ENCODE measurements at regions not wholly inside any gene's neighbourhood (a gene's known extent, or its start where the extent isn't known, plus 50 kb on each side); places are given as distances from the start of the nearest gene placed in this dataset.

DNA sequence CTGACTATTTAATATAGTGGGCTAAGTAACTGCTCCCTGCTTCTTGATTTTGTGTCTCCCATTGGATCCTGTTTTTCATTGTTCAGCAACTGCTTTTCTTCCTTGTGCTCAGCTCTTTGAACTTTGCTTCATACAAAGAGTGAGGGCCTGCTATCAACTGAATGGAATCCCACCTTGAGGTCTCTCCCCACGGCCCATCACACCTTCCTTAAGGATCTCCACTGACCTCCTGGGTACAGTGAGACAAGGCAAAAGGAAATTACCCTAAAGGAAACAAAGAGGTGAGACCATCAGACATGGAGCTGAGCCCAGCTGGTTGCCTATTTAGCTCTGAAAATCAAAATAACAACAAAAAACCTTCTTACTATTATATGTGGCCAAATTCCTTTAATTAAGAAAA lies 91.3 kb upstream of the RPL34 start:
- no peaks in the 10 kb centered on the region for H3K36me3 ChIP-seq (ENCODE audit: control insufficient read depth, insufficient read depth, low read length)
- H3K27ac ChIP-seq (ENCODE audit: low read depth, low read length, severe bottlenecking) = no peak overlapping the region
- WGBS, 2 experiments (ENCODE audit: insufficient coverage in 2 of 2) = 80% methylated on average over 1 of the region's 1 CpG; no CpG with 5 or more reads in 1 of the 2 experiments
- no peaks in the 10 kb centered on the region for H3K9me3 ChIP-seq (ENCODE audit: control insufficient read depth, low read length)
- H3K4me1 ChIP-seq (ENCODE audit: control insufficient read depth, insufficient read depth, low read length, poor library complexity, severe bottlenecking) = peaks cover 14% of the 10 kb centered on the region
- no peak overlapping the region for H3K4me3 ChIP-seq (ENCODE audit: extremely low read depth, insufficient read depth, low read length, poor library complexity, severe bottlenecking)

DNA sequence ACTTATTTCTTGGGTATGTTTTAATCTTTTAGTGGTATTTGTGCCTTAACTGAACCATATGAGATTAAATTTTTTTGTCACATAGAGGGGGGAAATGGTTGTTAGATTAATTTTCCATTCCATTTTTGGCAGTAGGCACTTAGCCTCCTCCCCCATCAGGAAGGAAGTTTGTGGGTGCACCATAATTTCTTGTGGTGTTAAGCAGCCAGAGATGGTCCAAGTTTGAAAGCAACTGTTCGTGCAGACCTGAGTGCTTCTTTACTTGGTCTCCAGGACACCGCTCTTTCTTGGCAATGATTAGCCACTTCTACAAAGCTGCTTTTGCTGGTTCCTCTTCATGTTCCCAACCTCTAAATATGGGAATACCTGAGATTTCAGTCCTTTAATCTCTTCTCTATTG lies 92.7 kb upstream of the RPL34 start:
- H3K4me1 ChIP-seq (ENCODE audit: control insufficient read depth, insufficient read depth, low read length, poor library complexity, severe bottlenecking) = peaks cover 14% of the 10 kb centered on the region
- no peak overlapping the region for H3K27ac ChIP-seq (ENCODE audit: low read depth, low read length, severe bottlenecking)
- H3K36me3 ChIP-seq (ENCODE audit: control insufficient read depth, insufficient read depth, low read length) = no peaks in the 10 kb centered on the region
- H3K9me3 ChIP-seq (ENCODE audit: control insufficient read depth, low read length) = no peaks in the 10 kb centered on the region
- 100% methylated on average over 2 of the region's 2 CpGs for WGBS, 2 experiments (ENCODE audit: insufficient coverage in 2 of 2)
- no peak overlapping the region for H3K4me3 ChIP-seq (ENCODE audit: extremely low read depth, insufficient read depth, low read length, poor library complexity, severe bottlenecking)

DNA sequence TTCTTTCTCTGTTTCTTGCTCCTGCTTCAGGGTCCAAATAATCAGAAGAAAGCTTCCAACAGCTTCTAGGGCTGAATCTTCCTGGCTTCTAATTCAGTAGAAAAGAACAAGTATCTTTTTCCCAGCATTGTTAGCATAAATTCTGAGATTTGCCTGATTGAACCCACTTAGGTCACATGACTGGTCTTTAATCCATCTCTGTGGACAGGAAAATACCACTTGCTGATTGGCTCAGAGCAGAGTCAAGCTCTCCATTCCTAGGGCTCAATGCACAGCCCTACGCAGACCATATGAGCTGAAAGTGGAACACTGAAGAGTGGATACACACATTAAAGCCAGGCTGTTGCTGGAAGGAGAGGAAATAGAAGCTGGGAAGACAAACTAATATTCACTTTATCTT lies 99.6 kb upstream of the RPL34 start:
- no peak overlapping the region for H3K4me3 ChIP-seq (ENCODE audit: extremely low read depth, insufficient read depth, low read length, poor library complexity, severe bottlenecking)
- H3K4me1 ChIP-seq (ENCODE audit: control insufficient read depth, insufficient read depth, low read length, poor library complexity, severe bottlenecking) = no peaks in the 10 kb centered on the region
- WGBS, 2 experiments (ENCODE audit: insufficient coverage in 2 of 2) = 83 to 100% methylated on average over 1 of the region's 1 CpG
- H3K36me3 ChIP-seq (ENCODE audit: control insufficient read depth, insufficient read depth, low read length) = no peaks in the 10 kb centered on the region
- no peaks in the 10 kb centered on the region for H3K9me3 ChIP-seq (ENCODE audit: control insufficient read depth, low read length)
- H3K27ac ChIP-seq (ENCODE audit: low read depth, low read length, severe bottlenecking) = no peak overlapping the region

DNA sequence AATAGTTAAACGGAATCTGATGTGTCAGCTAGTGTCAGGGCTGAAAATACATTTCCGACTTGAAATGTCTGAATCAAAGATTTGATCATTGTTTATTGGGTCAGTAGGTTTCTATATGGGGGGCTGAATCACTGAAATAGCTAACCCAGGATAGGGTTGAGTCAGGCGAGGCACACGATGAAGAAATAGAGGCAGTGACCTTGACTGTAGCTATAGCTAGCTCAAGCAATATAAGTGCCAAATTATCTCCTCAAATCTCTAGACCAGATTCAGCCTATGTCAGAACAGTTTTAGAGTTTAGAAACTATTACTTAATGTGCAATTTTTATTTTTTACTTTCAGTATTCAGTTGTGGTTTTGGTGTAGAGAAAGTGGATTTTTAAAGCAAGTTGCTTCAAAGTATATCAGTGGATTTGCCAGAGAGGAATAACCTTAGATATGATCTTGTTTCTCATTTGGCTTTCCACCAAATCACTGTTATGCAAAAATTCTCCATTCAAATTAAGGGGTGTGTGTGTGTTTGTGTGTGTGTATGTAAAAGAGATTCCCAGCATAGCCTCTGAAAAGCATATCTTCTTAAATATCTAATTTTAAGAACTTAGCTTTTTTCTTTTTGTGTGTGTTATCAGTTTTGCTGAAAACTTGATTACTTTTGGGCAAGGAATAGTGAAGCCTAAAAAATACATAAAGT lies 100.3 kb upstream of the RPL34 start:
- WGBS, 2 experiments (ENCODE audit: insufficient coverage in 2 of 2) = 79 to 86% methylated on average over 2 of the region's 4 CpGs
- no peak overlapping the region for H3K4me3 ChIP-seq (ENCODE audit: extremely low read depth, insufficient read depth, low read length, poor library complexity, severe bottlenecking)

DNA sequence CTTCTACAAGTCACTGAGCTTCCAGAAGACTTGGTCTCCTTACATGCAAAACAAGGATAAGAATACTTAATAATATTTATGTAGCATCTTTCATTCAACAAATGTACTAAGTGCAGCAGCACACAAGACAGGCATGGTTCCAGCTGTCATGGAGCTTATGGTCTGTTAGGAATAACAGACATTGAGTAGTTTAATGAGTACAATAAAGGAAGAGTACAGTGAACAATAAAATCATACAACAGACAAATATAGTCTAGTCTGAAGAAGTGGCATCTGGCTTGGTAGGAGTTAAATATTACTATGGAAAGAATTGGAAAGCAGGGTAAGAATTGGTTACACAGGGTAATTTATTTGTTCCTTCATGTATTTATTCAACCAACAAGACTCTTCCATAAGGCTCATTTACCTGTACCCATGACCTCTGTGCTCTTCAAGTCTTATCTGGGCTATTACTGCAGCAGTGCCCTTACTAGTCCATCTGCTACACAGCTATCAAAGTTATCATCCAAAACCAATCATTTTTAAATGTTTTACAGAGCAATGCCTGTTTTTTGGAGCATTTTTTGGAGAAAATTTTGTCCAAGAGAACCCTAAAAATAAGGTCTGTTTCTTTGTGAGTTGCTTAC lies 101.1 kb upstream of the RPL34 start:
- Histone ChIP-seq H3K9me3 (ENCODE audit: control insufficient read depth, low read length) (no peaks in the 10 kb centered on the region), H3K4me3 (ENCODE audit: extremely low read depth, insufficient read depth, low read length, poor library complexity, severe bottlenecking) (no peak overlapping the region), H3K4me1 (ENCODE audit: control insufficient read depth, insufficient read depth, low read length, poor library complexity, severe bottlenecking) (no peaks in the 10 kb centered on the region), H3K36me3 (ENCODE audit: control insufficient read depth, insufficient read depth, low read length) (no peaks in the 10 kb centered on the region), H3K27ac (ENCODE audit: low read depth, low read length, severe bottlenecking) (no peak overlapping the region)

More for the DNA sequence above, 100.3 kb upstream of the RPL34 start:
- H3K9me3 ChIP-seq (ENCODE audit: control insufficient read depth, low read length) = no peaks in the 10 kb centered on the region
- no peaks in the 10 kb centered on the region for H3K4me1 ChIP-seq (ENCODE audit: control insufficient read depth, insufficient read depth, low read length, poor library complexity, severe bottlenecking)
- H3K27ac ChIP-seq (ENCODE audit: low read depth, low read length, severe bottlenecking) = no peak overlapping the region
- no peaks in the 10 kb centered on the region for H3K36me3 ChIP-seq (ENCODE audit: control insufficient read depth, insufficient read depth, low read length)

DNA sequence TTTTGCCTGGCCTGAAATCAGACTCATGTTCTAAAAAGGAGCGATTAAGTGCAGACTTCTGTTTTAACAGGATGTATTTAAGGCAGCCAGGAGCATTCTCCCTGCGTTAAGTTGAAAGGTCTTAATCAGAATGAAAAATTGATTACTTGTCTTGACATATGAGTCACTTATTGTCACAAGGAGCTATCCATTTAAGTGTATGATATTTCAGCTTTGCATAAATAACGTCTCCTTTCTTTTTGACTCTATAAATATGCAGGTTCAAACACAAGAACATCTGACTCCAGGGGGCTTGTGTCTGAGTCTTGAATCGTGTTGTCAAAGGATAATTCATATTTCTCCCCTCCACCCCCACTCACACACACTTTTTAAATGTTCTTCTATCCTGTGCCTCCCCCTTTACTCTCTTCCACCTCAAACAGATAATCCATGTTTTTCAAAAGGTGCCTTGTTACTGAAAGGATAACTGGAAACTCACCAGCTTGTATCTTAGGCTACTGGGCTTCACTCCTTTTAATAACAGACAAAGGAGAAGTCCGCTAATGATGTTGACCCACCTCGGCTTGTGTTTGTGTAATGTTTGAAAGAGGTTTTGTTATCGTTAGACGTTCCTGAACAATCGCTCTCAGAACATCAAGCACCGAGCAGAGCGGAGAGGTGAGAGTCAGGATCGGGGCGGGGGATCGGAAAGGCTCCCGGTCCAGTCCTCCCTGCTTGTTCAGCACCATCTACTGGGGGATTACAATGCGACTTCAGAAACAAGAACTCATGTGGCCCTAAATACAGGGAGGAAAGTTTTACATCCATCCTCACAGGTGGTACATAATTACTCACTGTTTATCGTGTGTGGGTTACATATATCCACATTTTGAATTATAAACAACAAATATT lies 107.5 kb upstream of the RPL34 start:
- Histone ChIP-seq H3K4me3 (ENCODE audit: extremely low read depth, insufficient read depth, low read length, poor library complexity, severe bottlenecking) (peak overlapping the region; percentile 16), H3K36me3 (ENCODE audit: control insufficient read depth, insufficient read depth, low read length) (no peaks in the 10 kb centered on the region), H3K27ac (ENCODE audit: low read depth, low read length, severe bottlenecking) (no peak overlapping the region), H3K4me1 (ENCODE audit: control insufficient read depth, insufficient read depth, low read length, poor library complexity, severe bottlenecking) (no peaks in the 10 kb centered on the region), H3K9me3 (ENCODE audit: control insufficient read depth, low read length) (no peaks in the 10 kb centered on the region)
- WGBS, 2 experiments (ENCODE audit: insufficient coverage in 2 of 2) = 28 to 32% methylated on average over 10 to 13 of the region's 17 CpGs

DNA sequence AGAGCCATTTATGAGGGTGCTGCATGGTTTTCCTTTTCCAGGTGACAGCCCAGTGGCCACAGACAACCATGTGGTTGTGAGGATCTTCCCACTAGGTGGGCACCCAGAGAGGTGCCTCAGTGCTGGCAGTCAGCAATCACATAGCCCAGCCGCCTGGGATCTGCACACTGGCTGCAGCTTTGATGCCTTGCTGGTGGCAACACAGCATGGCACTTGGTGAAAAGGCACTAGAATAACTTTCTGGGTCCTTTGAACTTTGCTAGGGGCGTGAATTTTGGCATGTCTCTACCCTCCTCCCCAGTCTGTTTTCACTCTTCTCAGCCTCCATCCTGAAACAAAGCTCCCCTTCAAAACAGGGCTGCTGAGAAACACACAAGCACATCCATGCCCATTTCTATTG lies 108.8 kb upstream of the RPL34 start:
- no peak overlapping the region for H3K27ac ChIP-seq (ENCODE audit: low read depth, low read length, severe bottlenecking)
- H3K36me3 ChIP-seq (ENCODE audit: control insufficient read depth, insufficient read depth, low read length) = no peaks in the 10 kb centered on the region
- H3K4me1 ChIP-seq (ENCODE audit: control insufficient read depth, insufficient read depth, low read length, poor library complexity, severe bottlenecking) = no peaks in the 10 kb centered on the region
- no peak overlapping the region for H3K4me3 ChIP-seq (ENCODE audit: extremely low read depth, insufficient read depth, low read length, poor library complexity, severe bottlenecking)
- no peaks in the 10 kb centered on the region for H3K9me3 ChIP-seq (ENCODE audit: control insufficient read depth, low read length)
- 77 to 78% methylated on average over 2 of the region's 2 CpGs for WGBS, 2 experiments (ENCODE audit: insufficient coverage in 2 of 2)

DNA sequence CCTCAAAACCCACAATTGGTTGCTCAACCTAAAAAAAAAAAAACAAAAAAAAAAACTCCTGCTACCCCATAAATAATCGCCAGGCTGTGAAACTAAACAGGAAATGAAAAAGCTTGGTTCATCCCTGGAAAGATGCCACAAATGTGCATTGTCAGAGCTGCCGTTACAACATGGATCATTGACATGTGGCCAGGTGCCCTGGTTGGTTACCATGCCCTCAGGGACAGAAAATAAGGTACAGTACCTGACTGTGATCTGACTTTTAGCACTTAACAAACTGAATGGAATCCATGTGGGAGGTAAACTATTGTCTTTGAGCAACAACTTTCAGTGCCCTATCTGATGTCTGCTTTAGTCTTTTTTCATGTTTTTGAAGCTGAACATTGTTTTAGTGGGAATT lies 118.0 kb upstream of the RPL34 start:
- H3K4me3 ChIP-seq (ENCODE audit: extremely low read depth, insufficient read depth, low read length, poor library complexity, severe bottlenecking) = no peak overlapping the region
- peaks cover 10% of the 10 kb centered on the region for H3K9me3 ChIP-seq (ENCODE audit: control insufficient read depth, low read length)
- H3K36me3 ChIP-seq (ENCODE audit: control insufficient read depth, insufficient read depth, low read length) = no peaks in the 10 kb centered on the region
- WGBS, 2 experiments (ENCODE audit: insufficient coverage in 2 of 2) = 93 to 100% methylated on average over 1 of the region's 2 CpGs
- no peak overlapping the region for H3K27ac ChIP-seq (ENCODE audit: low read depth, low read length, severe bottlenecking)
- H3K4me1 ChIP-seq (ENCODE audit: control insufficient read depth, insufficient read depth, low read length, poor library complexity, severe bottlenecking) = no peaks in the 10 kb centered on the region

DNA sequence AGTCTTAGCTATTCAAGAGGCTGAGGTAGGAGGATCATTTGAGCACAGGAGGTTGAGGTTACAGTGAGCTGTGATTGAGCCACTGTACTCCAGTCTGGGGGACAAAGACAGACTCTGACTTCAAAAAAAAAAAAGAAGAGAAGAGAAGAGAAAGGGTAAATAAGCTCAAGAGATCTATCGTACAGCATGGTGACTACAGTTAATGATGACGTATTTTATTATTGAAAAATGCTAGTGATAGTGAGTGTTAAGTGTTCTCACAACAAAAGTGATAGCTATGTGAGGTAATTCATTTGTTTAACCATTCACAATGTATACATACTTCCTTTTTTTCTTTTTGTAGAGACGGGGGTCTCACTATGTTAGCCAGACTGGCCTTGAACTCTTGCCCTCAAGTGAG lies 121.5 kb upstream of the RPL34 start:
- Histone ChIP-seq H3K4me3 (ENCODE audit: extremely low read depth, insufficient read depth, low read length, poor library complexity, severe bottlenecking) (no peak overlapping the region), H3K36me3 (ENCODE audit: control insufficient read depth, insufficient read depth, low read length) (no peaks in the 10 kb centered on the region), H3K4me1 (ENCODE audit: control insufficient read depth, insufficient read depth, low read length, poor library complexity, severe bottlenecking) (no peaks in the 10 kb centered on the region), H3K27ac (ENCODE audit: low read depth, low read length, severe bottlenecking) (no peak overlapping the region), H3K9me3 (ENCODE audit: control insufficient read depth, low read length) (peaks cover 14% of the 10 kb centered on the region)
- WGBS, 2 experiments (ENCODE audit: insufficient coverage in 2 of 2) = 83 to 100% methylated on average over 2 of the region's 3 CpGs

DNA sequence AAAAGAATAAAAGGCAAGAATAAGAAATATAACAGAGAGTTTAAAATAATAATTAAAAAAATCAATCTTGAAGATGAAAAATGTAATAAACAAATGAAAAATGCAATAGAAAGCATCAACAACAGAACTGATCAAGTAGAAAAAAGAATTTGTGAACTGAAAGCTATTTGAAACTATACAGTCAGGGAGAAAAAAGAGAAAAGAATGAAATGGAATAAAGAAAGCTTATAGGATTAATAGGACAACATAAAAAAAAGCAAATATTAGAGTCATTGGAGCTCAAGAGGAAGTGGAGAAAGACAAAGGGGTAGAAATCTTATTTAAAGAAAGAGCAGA lies 126.8 kb upstream of the RPL34 start:
- H3K27ac ChIP-seq (ENCODE audit: low read depth, low read length, severe bottlenecking) = no peak overlapping the region

More for the DNA sequence above, 126.8 kb upstream of the RPL34 start:
- Histone ChIP-seq H3K4me1 (ENCODE audit: control insufficient read depth, insufficient read depth, low read length, poor library complexity, severe bottlenecking) (no peaks in the 10 kb centered on the region), H3K36me3 (ENCODE audit: control insufficient read depth, insufficient read depth, low read length) (no peaks in the 10 kb centered on the region), H3K4me3 (ENCODE audit: extremely low read depth, insufficient read depth, low read length, poor library complexity, severe bottlenecking) (no peak overlapping the region), H3K9me3 (ENCODE audit: control insufficient read depth, low read length) (peaks cover 9% of the 10 kb centered on the region)

Measured in mesodermal cell (in vitro differentiated cells).